Liver (tissue), 8 donors: ENCODE measurements at regions not wholly inside any gene's neighbourhood (a gene's known extent, or its start where the extent isn't known, plus 50 kb on each side); places are given as distances from the start of the nearest gene placed in this dataset.

Source experiments
- DNase-seq: peaks from one replicate; pipeline ENCODE4 v3.0.0-alpha.2; 2017; ENCODE audit warnings: low spot score
- H3K27ac ChIP-seq, 2 donors: one replicate each; pipeline ENCODE4 v1.7.0; 2013; ENCODE audit warnings: inconsistent platforms in 2 of 2, low read length in 2 of 2, control low read depth in 1 of 2, low read depth in 1 of 2, mild to moderate bottlenecking in 1 of 2
- H3K27me3 ChIP-seq, 4 donors: one replicate each; pipeline versions ENCODE4 v1.6.1 to v1.7.0; 2013; ENCODE audit warnings: low read length in 3 of 4, inconsistent platforms in 1 of 4, mild to moderate bottlenecking in 1 of 4, moderate library complexity in 1 of 4; ENCODE audit not compliant: control insufficient read depth in 4 of 4, insufficient read depth in 4 of 4
- H3K36me3 ChIP-seq, 4 donors: one replicate each; pipeline versions ENCODE4 v1.6.1 to v1.7.0; 2013; ENCODE audit warnings: low read length in 3 of 4, mild to moderate bottlenecking in 3 of 4, low read depth in 1 of 4, moderate library complexity in 1 of 4; ENCODE audit not compliant: control insufficient read depth in 4 of 4, insufficient read depth in 3 of 4
- H3K4me1 ChIP-seq, 4 donors: one replicate each; pipeline versions ENCODE4 v1.6.1 to v1.7.0; 2013; ENCODE audit warnings: low read length in 3 of 4, mild to moderate bottlenecking in 3 of 4, moderate library complexity in 1 of 4; ENCODE audit not compliant: control insufficient read depth in 4 of 4, insufficient read depth in 4 of 4
- H3K4me3 ChIP-seq, 3 donors: one replicate each; pipeline versions ENCODE4 v1.6.1 to v1.7.0; 2013; ENCODE audit warnings: low read length in 3 of 3, control low read depth in 1 of 3, low read depth in 1 of 3, mild to moderate bottlenecking in 1 of 3
- H3K9ac ChIP-seq, 2 donors: one replicate each; pipeline ENCODE4 v1.7.0; 2013; ENCODE audit warnings: low read length in 2 of 2, mild to moderate bottlenecking in 2 of 2, moderate library complexity in 2 of 2, control low read depth in 1 of 2, low read depth in 1 of 2
- H3K9me3 ChIP-seq, 4 donors: one replicate each; pipeline versions ENCODE4 v1.6.1 to v1.7.0; 2013; ENCODE audit warnings: low read length in 3 of 4; ENCODE audit not compliant: control insufficient read depth in 4 of 4
- EGR1 ChIP-seq, 2 donors: IDR thresholded peaks; 2 replicates each; pipeline ENCODE4 v1.6.1; 2016 to 2018; ENCODE audit warnings: antibody characterized with exemption in 2 of 2, low read depth in 2 of 2
- FOXA1 ChIP-seq: IDR thresholded peaks from 2 replicates; pipeline ENCODE4 v1.6.1; 2016; ENCODE audit warnings: antibody characterized with exemption
- FOXA2 ChIP-seq: IDR thresholded peaks from 2 replicates; pipeline ENCODE4 v1.6.1; 2016; ENCODE audit warnings: antibody characterized with exemption
- GABPA ChIP-seq, 2 donors: IDR thresholded peaks in 1 of 2; conservative IDR thresholded peaks in 1 of 2; 2 replicates each; pipeline ENCODE4 v1.6.1; 2016; ENCODE audit warnings: antibody characterized with exemption in 2 of 2, mild to moderate bottlenecking in 1 of 2, moderate library complexity in 1 of 2
- HNF4A ChIP-seq, 2 donors: conservative IDR thresholded peaks; 2 replicates each; pipeline ENCODE4 v1.6.1; 2016; ENCODE audit warnings: antibody characterized with exemption in 2 of 2, mild to moderate bottlenecking in 2 of 2
- HNF4G ChIP-seq: IDR thresholded peaks from 2 replicates; pipeline ENCODE4 v1.6.1; 2016; ENCODE audit warnings: antibody characterized with exemption
- JUND ChIP-seq, 2 donors: IDR thresholded peaks; 2 replicates each; pipeline ENCODE4 v1.6.1; 2016; ENCODE audit warnings: antibody characterized with exemption in 2 of 2
- NR2F2 ChIP-seq: IDR thresholded peaks from 2 replicates; pipeline ENCODE4 v1.6.1; 2016; ENCODE audit warnings: antibody characterized with exemption
- RAD21 ChIP-seq, 2 donors: IDR thresholded peaks; 2 replicates each; pipeline ENCODE4 v1.6.1; 2016; ENCODE audit warnings: antibody characterized with exemption in 2 of 2, mild to moderate bottlenecking in 2 of 2
- RXRA ChIP-seq, 2 donors: IDR thresholded peaks; 2 replicates each; pipeline ENCODE4 v1.6.1; 2017 to 2018; ENCODE audit warnings: antibody characterized with exemption in 2 of 2, mild to moderate bottlenecking in 1 of 2
- SP1 ChIP-seq: IDR thresholded peaks from 2 replicates; pipeline ENCODE4 v1.6.1; 2018; ENCODE audit warnings: antibody characterized with exemption, mild to moderate bottlenecking
- TAF1 ChIP-seq: conservative IDR thresholded peaks from 2 replicates; pipeline ENCODE4 v1.6.1; 2016; ENCODE audit warnings: antibody characterized with exemption, mild to moderate bottlenecking
- YY1 ChIP-seq: IDR thresholded peaks from 2 replicates; pipeline ENCODE4 v1.6.1; 2016; ENCODE audit warnings: antibody characterized with exemption, mild to moderate bottlenecking
- WGBS: extraction: QIAGEN DNeasy Blood & Tissue Kit; methylation state at CpG from one replicate; pipeline ENCODE4 v1.1.7; 2013; 5-methylcytosine and 5-hydroxymethylcytosine counted together
- TF ChIP-seq, protein P1 (sequence below): IDR thresholded peaks from 2 replicates; pipeline ENCODE4 v1.6.1; 2016; ENCODE audit warnings: antibody characterized with exemption, mild to moderate bottlenecking
- TF ChIP-seq, protein P2 (sequence below): IDR thresholded peaks from 2 replicates; pipeline ENCODE4 v1.6.1; 2016; ENCODE audit warnings: antibody characterized with exemption
- TF ChIP-seq, protein P3 (sequence below): IDR thresholded peaks from 2 replicates; pipeline ENCODE4 v1.6.1; 2016; ENCODE audit warnings: antibody characterized with exemption
- TF ChIP-seq, protein P4 (sequence below): IDR thresholded peaks from 2 replicates; pipeline ENCODE4 v1.6.1; 2016; ENCODE audit warnings: antibody characterized with exemption
- TF ChIP-seq, protein P5 (sequence below): fragments of 150-350 bp; IDR thresholded peaks from 2 replicates; pipeline ENCODE4 v1.5.1; 2017; ENCODE audit warnings: improper control_type of control experiment, low read depth, low read length; ENCODE audit not compliant: missing input control
- donor health status: healthy.
- donor health status: healthy.
- donor health status: healthy.
- donor health status: healthy.
- donor health status: healthy.

DNA sequence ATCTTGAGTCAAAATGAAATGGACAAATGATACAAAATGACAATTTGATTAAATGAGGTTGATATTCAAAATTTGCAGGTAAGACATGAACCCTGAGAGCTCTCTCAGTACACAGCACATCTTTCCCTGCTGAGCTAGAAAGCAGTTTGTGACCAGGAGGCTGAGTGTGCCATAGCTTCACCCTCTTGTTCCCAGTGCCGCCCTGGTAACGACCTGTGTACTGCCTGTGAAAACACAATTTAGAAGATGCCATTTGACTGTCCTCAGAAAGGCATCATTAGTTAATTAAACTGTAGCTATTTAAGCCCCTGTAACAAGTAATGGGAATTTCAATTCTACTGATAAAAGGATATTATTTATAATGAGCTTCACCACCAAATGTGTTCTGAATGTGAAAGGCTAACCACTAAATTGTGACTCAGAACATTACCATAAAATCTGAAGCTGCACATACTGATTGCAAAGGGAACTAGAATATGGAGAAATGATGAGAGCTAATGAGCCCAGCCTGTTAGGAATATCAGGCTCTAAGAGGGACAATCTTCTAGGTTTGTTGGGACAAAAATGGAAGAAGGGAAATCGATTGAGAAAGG lies 212.9 kb upstream of the ARPP21 start (continued):
- TF ChIP-seq, protein P1, sequence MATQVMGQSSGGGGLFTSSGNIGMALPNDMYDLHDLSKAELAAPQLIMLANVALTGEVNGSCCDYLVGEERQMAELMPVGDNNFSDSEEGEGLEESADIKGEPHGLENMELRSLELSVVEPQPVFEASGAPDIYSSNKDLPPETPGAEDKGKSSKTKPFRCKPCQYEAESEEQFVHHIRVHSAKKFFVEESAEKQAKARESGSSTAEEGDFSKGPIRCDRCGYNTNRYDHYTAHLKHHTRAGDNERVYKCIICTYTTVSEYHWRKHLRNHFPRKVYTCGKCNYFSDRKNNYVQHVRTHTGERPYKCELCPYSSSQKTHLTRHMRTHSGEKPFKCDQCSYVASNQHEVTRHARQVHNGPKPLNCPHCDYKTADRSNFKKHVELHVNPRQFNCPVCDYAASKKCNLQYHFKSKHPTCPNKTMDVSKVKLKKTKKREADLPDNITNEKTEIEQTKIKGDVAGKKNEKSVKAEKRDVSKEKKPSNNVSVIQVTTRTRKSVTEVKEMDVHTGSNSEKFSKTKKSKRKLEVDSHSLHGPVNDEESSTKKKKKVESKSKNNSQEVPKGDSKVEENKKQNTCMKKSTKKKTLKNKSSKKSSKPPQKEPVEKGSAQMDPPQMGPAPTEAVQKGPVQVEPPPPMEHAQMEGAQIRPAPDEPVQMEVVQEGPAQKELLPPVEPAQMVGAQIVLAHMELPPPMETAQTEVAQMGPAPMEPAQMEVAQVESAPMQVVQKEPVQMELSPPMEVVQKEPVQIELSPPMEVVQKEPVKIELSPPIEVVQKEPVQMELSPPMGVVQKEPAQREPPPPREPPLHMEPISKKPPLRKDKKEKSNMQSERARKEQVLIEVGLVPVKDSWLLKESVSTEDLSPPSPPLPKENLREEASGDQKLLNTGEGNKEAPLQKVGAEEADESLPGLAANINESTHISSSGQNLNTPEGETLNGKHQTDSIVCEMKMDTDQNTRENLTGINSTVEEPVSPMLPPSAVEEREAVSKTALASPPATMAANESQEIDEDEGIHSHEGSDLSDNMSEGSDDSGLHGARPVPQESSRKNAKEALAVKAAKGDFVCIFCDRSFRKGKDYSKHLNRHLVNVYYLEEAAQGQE, result no peak
- TF ChIP-seq RXRA (IDR thresholded peaks at IDR 0.05), result no peak
- TF ChIP-seq HNF4A (conservative IDR thresholded peaks at IDR 0.05), result no peak
- TF ChIP-seq, protein P2, sequence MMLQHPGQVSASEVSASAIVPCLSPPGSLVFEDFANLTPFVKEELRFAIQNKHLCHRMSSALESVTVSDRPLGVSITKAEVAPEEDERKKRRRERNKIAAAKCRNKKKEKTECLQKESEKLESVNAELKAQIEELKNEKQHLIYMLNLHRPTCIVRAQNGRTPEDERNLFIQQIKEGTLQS, result no peak
- no peak for TF ChIP-seq EGR1 (IDR thresholded peaks at IDR 0.05; ENCODE audit: low read depth in 2 of 2)

DNA sequence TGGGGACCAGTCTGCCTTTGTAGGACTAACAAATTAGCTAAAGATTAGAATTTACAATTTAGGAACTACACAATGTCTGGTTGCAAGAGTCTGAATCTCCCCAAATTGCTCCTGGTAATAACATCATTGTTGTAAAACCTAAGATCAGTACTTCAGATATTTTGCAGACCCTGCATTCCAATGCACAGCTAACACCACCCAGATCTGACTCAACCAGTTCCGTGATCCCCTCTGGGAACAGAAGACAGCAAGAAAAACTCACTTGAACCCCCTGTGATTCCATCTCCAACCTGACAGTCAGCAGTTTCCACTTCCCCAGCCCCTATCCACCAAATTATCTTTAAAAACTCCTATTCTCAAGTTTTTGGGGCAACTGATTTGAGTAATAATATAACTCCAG lies 201.9 kb upstream of the ARPP21 start:
- H3K4me1 ChIP-seq, result peaks cover 0 to 5% (median under 1%) of the 10 kb centered on the region in 4 donors
- H3K27me3 ChIP-seq, result no peaks in the 10 kb centered on the region
- no peak overlapping the region for H3K4me3 ChIP-seq
- no peak overlapping the region for H3K9ac ChIP-seq
- H3K27ac ChIP-seq, result no peak overlapping the region
- H3K36me3 ChIP-seq, result no peaks in the 10 kb centered on the region
- no peaks in the 10 kb centered on the region for H3K9me3 ChIP-seq
- 95% methylated on average over 1 of the region's 1 CpG for WGBS
- no peak for DNase-seq
- TF ChIP-seq GABPA (IDR thresholded peaks at IDR 0.05 in 1 of 2, conservative IDR thresholded peaks at IDR 0.05 in 1 of 2), result no peak
- TF ChIP-seq HNF4G, result no peak
- no peak for TF ChIP-seq NR2F2
- no peak for TF ChIP-seq FOXA1
- no peak for TF ChIP-seq RAD21 (IDR thresholded peaks at IDR 0.05)
- TF ChIP-seq FOXA2, result no peak

DNA sequence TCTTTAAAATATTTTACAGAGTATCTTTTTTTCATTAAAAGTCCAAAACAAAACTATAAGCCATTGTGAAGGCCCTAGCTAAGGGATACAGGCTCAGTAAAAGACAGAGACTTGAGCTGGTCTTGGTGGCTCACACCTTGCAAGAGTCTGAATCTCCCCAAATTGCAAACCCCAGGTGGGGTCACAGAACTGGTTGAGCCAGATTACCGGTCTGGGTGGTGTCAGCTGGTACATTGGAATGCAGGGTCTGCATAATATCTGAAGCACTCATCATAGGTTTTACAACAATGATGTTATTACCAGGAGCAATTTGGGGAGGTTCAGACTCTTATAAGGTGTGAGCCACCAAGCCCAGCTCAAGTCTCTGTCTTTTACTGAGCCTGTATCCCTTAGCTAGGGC lies 201.2 kb upstream of the ARPP21 start:
- H3K4me3 ChIP-seq, result no peak overlapping the region
- no peaks in the 10 kb centered on the region for H3K36me3 ChIP-seq
- no peak overlapping the region for H3K27ac ChIP-seq
- H3K9ac ChIP-seq, result no peak overlapping the region
- TF ChIP-seq, protein P3, sequence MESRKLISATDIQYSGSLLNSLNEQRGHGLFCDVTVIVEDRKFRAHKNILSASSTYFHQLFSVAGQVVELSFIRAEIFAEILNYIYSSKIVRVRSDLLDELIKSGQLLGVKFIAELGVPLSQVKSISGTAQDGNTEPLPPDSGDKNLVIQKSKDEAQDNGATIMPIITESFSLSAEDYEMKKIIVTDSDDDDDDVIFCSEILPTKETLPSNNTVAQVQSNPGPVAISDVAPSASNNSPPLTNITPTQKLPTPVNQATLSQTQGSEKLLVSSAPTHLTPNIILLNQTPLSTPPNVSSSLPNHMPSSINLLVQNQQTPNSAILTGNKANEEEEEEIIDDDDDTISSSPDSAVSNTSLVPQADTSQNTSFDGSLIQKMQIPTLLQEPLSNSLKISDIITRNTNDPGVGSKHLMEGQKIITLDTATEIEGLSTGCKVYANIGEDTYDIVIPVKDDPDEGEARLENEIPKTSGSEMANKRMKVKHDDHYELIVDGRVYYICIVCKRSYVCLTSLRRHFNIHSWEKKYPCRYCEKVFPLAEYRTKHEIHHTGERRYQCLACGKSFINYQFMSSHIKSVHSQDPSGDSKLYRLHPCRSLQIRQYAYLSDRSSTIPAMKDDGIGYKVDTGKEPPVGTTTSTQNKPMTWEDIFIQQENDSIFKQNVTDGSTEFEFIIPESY, result no peak
- TF ChIP-seq HNF4A (conservative IDR thresholded peaks at IDR 0.05), result no peak
- TF ChIP-seq RXRA (IDR thresholded peaks at IDR 0.05), result no peak
- no peak for TF ChIP-seq HNF4G
- TF ChIP-seq EGR1 (IDR thresholded peaks at IDR 0.05; ENCODE audit: low read depth in 2 of 2), result no peak
- TF ChIP-seq, protein P2, result no peak
- TF ChIP-seq, protein P4, sequence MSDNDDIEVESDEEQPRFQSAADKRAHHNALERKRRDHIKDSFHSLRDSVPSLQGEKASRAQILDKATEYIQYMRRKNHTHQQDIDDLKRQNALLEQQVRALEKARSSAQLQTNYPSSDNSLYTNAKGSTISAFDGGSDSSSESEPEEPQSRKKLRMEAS, result no peak
- TF ChIP-seq, protein P5, sequence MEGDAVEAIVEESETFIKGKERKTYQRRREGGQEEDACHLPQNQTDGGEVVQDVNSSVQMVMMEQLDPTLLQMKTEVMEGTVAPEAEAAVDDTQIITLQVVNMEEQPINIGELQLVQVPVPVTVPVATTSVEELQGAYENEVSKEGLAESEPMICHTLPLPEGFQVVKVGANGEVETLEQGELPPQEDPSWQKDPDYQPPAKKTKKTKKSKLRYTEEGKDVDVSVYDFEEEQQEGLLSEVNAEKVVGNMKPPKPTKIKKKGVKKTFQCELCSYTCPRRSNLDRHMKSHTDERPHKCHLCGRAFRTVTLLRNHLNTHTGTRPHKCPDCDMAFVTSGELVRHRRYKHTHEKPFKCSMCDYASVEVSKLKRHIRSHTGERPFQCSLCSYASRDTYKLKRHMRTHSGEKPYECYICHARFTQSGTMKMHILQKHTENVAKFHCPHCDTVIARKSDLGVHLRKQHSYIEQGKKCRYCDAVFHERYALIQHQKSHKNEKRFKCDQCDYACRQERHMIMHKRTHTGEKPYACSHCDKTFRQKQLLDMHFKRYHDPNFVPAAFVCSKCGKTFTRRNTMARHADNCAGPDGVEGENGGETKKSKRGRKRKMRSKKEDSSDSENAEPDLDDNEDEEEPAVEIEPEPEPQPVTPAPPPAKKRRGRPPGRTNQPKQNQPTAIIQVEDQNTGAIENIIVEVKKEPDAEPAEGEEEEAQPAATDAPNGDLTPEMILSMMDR, result no peak
- TF ChIP-seq SP1, result no peak
- no peak for TF ChIP-seq YY1
- no peak for TF ChIP-seq FOXA2
- TF ChIP-seq GABPA (IDR thresholded peaks at IDR 0.05 in 1 of 2, conservative IDR thresholded peaks at IDR 0.05 in 1 of 2), result no peak
- TF ChIP-seq NR2F2, result no peak
- no peak for TF ChIP-seq RAD21 (IDR thresholded peaks at IDR 0.05)
- no peak for TF ChIP-seq TAF1
- TF ChIP-seq, protein P1, result no peak
- no peak for TF ChIP-seq JUND (IDR thresholded peaks at IDR 0.05)
- no peak for TF ChIP-seq FOXA1
- DNase-seq, result no peak
- H3K4me1 ChIP-seq, result peaks cover 0 to 5% (median under 1%) of the 10 kb centered on the region in 4 donors
- WGBS, result 82% methylated on average over 1 of the region's 1 CpG
- H3K27me3 ChIP-seq, result no peaks in the 10 kb centered on the region
- H3K9me3 ChIP-seq, result no peaks in the 10 kb centered on the region
